ENCODE measurements at regions not wholly inside any gene's neighbourhood (a gene's known extent, or its start where the extent isn't known, plus 50 kb on each side); places are given as distances from the start of the nearest gene placed in this dataset.

GRCh38 chr13:30111810-30112209 lies 195.5 kb downstream of the KATNAL1 start:
- TF ChIP-seq POLR2AphosphoS5 (IDR thresholded peaks at IDR 0.05) (no peak), EP300 (IDR thresholded peaks at IDR 0.05) (no peak)
